22Rv1 (cell line): ENCODE measurements at regions not wholly inside any gene's neighbourhood (a gene's known extent, or its start where the extent isn't known, plus 50 kb on each side); places are given as distances from the start of the nearest gene placed in this dataset.

Experiments used
- ZFX ChIP-seq: fragments of 450-650 bp; IDR thresholded peaks from 2 replicates; pipeline ENCODE4 v1.6.1; 2017; ENCODE audit warnings: antibody characterized with exemption, borderline replicate concordance
- TF ChIP-seq, protein P1 (sequence below): fragments of 450-650 bp; IDR thresholded peaks from 2 replicates; pipeline ENCODE4 v1.5.1; 2017; ENCODE audit warnings: mild to moderate bottlenecking

DNA sequence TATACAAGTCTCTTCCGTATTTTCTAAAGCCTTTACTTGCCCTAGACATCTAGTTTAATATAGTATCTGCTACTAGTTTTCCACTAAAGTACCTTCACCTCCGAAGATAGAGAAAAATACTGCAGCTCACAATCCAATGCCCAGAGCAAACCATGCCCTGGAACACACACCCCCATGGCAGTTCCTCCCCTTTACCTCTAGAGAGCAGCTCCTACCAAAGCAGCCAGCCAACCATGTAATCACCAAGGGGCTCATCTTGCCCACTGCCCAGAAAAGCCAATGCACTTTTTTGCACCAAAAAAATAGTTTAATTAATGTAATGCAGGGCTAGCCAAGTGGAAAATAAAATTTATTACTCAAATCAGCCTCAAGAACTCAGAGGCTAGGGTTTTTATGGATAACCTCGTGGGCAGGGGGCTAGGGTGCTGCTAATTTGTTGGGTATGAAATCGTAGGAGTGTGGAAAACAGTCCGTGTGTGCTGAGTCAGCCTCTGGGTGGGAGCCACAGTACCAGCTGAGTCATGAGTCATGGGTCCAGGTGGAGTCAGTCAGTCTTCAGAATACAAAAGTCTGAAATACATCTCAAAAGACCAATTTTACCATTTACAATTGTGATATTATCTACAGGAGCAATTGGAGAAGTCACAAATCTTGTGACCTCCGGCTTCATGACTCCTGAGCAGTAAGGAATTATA lies 120.1 kb upstream of the ACO1 start:
- TF ChIP-seq, protein P1, sequence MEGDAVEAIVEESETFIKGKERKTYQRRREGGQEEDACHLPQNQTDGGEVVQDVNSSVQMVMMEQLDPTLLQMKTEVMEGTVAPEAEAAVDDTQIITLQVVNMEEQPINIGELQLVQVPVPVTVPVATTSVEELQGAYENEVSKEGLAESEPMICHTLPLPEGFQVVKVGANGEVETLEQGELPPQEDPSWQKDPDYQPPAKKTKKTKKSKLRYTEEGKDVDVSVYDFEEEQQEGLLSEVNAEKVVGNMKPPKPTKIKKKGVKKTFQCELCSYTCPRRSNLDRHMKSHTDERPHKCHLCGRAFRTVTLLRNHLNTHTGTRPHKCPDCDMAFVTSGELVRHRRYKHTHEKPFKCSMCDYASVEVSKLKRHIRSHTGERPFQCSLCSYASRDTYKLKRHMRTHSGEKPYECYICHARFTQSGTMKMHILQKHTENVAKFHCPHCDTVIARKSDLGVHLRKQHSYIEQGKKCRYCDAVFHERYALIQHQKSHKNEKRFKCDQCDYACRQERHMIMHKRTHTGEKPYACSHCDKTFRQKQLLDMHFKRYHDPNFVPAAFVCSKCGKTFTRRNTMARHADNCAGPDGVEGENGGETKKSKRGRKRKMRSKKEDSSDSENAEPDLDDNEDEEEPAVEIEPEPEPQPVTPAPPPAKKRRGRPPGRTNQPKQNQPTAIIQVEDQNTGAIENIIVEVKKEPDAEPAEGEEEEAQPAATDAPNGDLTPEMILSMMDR, result peak; percentile 29
- no peak for TF ChIP-seq ZFX
